AG08396 (cell line): ENCODE measurements at regions not wholly inside any gene's neighbourhood (a gene's known extent, or its start where the extent isn't known, plus 50 kb on each side); places are given as distances from the start of the nearest gene placed in this dataset.
"Not testable (repeated sequence)": the region's sequence is repeated elsewhere in the genome, so short reads cannot be mapped to it uniquely, and the experiment has no call there.

Experiments
- DNase-seq: peaks from one replicate; pipeline ENCODE4 v3.0.0; 2012; ENCODE audit warnings: low spot score, mixed read lengths

DNA sequence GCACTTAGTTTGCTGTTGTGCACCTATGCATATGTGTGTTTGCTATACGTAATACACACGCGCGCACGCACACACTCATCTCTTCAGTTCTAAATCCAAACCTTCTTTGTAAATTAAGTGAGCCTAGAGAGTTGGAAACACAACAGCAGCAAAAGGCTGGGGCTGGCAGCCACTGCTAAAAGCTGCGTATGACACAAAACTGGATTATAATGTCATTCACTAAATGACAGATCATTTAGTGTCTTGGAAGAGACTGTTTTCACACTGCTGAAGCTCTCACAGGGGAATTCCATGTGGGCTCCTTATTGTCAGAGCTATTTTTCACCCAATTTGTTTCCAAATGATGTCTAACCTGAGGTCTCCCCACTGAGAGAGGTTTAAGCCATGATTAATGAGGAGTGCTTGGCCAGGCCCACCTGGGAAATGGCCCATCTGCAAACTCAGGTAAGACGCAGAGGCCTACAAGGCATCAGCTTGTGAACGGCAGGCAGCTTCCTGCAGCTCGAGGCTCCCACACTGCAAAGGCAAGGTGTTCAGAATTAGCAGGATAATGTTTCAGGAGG, 94.2 kb downstream of the OLIG3 start:
- no peak for DNase-seq

DNA sequence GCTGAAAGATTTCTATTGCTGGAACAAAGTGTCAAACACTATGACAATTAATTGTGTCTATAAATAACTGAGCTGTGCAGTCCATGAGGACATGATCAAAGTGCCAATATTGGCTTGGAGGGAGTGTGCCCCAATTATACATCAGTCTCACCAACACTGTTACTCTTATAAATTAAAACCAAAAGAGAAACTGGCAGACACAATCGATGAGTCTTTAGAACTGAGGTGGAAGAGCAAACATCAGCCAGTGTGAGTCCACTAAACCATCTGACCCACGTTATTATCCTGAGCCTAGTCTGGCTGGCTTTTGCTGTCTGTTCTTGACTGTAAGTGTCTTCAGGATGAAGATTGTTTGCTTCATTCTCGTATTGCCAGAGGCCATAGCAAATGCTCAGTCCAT, 98.9 kb downstream of the OLIG3 start:
- DNase-seq = no peak

DNA sequence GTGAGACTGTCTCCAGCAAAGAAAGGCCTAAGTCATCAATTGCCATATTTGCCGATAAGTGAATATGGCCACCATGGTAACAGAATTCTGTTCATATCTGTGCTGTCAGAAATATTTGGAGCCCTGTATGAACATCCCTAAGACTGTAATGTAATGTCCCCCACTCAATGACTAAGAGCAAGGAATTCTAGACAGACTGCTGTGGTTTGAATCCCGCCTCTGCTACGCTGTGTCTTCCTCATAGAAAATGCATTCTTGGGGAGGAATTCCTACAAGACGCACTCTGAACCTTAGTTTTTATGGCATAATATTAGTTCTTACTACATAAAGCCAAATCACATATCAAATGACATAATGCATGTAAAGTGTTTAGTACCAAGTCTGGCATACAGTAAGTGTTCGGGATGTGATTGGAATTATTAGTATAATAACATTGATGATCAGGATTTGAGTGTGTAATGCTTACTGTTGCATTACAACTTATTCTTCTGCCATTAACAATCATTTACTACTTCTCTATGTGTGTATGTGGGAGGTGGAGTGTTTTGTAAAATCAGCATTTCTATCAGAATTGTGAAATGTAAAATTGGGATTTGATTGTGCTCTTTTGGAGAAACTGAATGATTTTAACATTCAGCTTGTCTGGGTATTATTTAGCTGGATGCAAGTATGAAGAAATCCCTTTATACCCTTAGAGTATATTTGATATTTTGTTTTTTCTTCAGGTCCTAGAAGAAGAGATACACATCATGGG, 103.0 kb downstream of the OLIG3 start:
- DNase-seq = no peak

DNA sequence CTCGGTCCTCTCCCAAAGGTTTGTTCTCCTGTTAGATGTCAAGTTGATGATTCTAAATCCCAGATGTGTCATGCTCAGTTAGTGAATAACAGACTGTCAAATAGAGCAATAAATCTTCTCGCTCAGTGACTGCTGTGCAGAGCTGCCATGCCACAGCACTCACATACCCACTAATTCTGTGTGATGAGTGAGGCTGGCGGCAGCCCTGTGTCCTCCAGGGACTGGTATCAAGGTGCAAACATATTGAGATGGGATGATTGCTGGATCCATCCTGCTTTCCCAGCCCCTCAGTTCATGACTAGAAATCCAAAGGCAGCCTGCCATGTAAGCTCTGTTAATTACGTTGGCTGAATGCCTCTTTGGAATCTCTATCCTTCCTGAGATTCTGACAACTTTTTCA, 103.9 kb downstream of the OLIG3 start:
- DNase-seq = no peak

DNA sequence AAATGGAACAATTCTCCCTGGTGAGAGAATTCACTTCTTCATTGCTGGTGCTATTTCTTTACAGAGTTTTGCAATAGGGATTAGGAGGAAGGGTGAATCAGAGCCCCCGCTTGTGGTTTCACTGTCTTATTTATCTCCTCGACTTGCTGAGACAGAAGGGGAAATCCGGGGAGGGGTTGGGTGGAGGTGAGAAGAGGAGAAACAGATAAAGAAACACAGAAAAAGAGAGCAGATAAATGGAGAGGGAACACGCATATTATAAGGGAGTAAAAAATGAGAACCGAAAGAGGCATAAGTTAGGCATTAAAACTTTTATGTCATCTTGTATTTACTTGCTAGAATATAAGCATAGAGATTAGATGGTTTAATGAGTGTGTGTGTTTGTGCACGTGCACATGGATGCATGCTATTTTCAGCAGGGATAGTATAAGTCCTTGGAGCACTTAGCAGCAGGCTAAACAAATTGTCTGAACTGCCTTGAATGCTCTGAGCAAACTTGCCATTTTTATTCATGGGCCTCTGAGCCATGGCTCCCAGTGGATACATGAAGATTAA, 105.0 kb downstream of the OLIG3 start:
- DNase-seq = no peak

DNA sequence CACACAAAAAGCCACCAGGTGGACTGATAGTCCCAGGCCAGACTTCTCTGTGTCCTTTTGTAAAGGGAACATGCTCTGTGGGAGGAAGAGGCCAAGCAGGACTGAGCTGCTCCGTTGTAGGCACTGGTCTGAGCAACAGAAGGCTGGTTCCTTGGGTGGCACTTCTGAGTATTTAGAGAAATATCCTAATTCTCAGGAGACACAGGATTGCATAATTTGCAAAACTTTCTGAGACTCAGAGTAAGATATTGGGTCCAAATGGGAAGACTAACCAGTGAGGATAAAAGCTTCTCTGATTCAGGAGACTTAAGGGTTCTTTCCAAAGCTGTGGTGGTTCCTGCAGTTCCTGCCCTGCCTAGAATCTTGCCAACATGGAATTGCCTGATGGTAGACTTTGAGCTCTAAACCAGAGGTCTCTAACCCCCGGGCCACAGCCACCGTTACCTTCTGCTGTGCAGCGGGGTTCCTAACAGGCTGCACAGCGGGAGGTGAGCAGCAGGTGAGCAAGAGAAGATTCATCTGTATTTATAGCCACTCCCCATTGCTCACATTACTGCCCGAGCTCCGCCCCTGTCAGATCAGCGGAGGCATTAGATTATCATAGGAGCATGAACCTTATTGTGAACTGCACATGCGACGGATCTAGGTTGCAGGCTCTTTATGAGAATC, 107.0 kb downstream of the OLIG3 start:
- DNase-seq = no peak

DNA sequence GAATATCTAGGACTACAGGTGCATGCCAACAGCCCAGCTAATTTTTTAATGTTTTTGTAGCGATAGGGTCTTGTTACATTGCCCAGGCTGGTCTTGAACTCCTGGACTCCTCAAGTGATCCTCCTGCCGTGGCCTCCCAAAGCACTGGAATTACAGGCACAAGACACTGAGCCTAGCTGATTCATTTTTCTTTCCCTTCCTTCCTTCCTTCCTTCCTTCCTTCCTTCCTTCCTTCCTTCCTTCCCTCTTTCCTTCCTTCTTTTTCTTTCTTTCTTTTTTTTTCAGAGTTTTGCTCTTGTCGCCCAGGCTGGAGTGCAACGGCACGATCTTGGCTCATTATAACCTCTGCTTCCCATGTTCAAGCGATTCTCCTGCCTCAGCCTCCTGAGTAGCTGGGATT, 110.9 kb downstream of the OLIG3 start:
- DNase-seq = not testable (repeated sequence)

DNA sequence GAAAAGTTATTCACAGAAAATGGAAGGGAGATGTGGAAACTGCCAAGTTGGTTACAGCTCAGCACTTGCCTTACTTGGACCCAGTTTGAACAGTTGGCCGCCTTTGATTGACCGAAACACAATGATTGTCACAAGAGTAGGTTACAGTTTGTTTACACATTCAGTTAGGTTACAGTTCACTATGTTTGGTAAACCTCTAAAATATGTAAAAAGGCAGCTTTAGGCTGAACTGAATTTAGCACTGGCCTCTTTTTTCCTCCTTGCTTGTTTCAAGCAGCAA, 116.2 kb downstream of the OLIG3 start:
- DNase-seq = no peak

DNA sequence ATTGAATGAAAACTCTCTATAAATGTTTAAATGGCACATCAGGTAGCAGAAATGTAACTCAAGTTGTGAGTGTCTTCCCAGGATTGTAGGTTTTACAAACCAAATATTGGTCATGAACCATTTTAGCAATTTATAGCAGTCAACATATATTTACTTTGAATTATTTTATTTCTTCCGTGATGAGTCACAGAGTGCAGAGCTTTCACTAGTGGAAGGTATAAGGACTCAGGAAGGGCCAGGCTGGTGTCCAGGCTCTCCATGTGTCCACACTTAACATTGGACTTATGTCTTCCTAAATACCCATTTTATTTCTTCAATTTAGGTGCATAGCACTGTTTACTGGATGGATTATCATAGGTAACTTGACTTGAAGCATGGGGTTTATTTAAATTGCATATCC, 120.9 kb downstream of the OLIG3 start:
- no peak for DNase-seq

DNA sequence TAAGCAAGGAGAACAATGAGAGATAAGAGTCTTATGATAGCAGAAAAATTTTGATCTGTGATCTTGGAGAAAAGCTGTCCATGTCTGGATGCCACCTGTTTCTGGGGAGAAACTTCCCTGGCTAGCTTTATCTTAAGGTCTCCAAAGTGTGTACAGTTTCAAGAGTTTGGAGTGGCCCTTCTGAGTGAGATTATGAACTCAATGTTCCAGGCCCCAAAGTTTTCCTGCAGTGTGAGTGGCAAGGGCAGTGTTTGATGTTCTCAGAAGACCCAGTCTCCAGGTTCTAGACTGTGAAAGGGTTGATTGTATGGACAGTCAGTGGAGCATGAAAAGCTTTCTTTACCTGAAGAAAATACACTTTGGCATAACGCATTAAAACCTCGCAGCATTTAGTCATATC, 121.7 kb downstream of the OLIG3 start:
- DNase-seq = no peak

DNA sequence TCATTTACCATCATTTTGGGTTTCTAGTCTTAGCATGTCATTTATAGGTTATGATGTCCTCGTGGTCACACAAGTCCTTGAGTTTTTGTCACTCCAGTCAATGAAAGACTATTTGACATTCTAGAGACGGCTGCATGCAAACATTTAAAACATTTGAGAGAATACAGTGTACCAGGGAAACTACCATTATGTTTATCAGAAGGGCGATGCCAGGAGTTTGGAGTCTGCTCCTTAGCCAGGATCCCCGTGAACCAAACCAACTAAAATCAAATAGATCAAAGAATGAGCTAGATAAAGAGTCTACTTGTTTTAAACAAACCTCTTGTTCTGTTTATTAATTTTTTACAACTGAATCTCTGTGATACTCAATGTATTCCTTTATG, 122.6 kb downstream of the OLIG3 start:
- DNase-seq = no peak

DNA sequence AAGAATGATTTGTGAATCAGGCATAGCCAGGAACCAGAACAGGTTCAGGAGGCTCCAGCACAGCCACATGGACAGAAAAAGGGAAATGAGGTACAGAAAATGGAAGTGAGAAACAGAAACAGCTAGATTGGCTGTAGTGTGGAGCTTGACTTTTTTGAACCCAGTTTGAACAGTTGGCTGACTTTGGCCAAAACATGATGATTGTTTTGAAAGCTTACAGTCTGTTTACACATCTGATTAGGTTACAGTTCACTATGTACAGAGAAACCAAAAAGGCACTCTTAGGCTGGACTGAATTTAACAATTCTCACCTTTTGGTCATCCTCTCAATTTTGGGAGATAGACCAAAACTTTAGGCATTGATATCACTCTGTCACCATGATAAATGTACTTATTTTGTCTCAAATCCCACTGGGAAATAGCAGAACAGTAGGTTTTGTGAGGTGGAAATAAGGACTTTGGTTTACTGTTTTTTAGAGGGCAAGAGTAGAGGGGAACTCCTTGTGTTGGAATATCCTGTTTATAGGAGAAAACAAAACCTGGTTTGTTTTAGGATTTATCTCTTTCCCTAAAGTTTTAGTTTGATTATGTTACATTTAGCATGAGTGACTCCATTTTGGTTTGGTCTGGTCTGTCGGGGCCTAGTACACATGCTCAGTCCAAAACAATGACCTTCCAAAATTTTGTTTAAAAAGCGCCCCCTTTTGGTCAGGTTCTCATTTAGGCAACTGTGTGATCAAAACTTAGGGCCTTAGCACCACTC, 123.1 kb downstream of the OLIG3 start:
- DNase-seq = no peak

DNA sequence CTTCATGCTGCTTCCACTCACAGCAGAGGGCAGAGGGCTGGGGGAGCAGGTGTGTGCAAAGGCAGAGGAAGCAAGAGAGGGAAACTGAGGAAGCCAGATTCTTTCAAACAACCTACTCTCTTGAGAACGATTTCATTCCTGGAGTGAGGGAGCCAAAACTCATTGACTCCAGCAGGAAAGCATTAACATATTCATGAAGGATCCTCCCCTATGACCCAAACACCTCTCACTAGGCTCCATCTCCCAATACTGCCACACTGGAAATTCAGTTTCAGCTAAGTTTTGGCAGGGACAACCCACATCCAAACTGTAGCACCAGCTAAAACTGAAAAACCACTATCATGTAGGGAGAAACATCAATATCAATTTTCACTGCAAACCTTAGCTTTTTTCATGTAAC, 125.1 kb downstream of the OLIG3 start:
- no peak for DNase-seq

DNA sequence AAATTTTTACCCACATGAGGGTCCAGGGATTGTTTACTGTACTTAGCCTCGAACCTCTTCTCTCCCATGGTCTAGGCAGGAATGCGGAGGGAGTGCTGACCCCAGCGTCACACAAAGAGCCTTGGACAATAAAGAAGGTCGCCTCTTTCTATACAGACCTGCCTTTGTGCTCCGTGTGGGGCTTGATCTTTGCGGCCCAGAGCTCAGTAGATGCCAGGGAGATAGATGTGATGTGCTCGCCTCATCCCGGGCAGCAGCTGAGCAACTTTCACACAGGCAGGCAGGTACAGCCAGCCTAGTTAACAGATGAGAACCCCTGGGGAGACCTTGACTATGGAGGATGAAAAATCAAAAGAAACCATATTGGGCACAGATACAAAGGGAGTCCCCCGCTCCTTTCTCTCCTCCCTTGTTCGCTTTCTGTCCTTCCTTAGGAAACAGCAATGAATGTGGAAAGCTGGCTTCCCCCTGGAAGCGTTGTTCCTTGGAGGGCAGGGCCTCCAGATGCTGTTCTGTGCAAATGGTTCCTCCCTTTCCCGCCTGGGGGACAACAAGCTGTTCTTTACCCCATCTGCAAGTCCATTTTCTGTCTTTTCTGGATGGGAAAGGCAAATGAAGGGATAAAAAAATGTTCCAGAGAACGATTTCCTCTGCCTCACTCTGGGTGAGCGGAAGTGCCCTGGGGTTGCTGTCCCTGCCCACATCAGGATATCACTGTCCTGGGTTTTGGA, 128.3 kb downstream of the OLIG3 start:
- no peak for DNase-seq

DNA sequence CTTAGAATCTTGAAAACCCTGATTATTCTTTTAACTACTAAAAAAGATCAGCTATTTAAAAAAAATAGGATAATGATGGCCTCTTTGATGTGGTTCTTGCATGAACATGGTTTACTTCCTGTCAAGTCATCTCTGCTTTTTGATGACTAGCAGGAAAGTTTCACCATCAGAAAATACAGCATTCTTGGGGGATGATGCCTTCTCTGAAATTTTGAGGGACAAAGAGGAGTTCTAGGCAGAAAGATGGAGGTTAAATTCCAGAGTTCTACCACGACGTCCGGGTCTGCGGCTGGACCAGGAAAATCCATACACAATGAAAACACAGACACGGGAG, 130.4 kb downstream of the OLIG3 start:
- no peak for DNase-seq

DNA sequence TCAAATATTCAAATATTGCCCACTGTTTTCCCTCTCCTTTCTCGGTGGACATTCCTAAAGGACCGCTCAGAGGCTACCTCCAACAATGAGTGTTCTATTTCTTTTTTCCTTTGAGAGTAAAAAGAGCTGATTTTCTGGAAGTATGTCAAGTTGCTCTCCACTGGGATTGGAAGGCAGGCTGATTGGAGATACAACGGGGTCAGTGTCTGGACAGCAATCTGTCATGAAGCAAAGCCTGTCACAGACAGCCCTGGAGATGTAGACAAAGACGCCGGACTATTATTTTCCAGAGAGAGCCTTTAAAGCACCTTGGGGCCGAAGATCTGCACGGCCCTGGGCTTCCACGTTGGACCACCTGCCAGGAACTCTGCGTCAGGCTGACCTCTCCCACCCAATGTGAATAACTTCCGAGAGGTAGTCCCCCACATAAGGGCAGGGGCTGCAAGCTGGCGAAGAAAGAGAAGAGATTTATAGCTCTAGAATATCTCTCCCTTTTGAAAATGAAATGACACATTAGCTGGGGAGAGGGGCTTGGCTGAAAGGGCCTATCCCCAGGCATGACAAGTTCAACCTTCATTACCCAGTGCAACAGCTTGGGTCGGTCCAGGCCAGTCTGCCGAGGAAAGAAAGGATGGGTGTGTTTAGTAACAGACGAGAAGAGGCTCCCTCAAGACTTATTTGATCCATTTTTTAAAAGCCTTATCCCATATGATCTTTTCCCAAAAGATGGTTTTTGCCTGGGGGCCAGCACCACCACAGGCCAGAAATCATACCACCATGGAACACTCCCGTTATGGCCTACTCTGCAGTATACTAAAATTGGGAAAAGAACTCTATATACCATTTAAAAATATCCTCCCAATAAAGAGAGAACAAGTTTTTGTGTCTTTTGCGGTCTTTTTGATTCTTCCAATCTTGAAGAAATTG, 131.1 kb downstream of the OLIG3 start:
- DNase-seq = no peak

DNA sequence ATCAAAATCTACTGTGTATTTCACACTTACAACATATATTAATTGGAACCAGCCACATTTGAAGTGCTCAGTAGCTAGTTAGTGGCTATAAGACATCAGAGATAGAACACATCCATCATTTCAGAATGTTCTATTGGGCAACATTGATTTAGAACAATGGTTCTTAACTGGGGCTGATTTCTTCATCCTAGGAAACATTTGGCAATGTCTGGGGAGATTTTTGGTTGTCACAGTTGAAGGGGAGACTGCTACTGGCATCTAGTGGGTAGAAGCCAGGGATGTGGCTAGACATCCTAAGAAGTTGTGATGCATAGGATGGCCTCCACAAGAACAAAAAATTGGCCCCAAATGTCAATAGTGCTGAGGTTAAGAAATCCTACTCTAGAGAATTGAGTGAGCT, 132.5 kb downstream of the OLIG3 start:
- no peak for DNase-seq

DNA sequence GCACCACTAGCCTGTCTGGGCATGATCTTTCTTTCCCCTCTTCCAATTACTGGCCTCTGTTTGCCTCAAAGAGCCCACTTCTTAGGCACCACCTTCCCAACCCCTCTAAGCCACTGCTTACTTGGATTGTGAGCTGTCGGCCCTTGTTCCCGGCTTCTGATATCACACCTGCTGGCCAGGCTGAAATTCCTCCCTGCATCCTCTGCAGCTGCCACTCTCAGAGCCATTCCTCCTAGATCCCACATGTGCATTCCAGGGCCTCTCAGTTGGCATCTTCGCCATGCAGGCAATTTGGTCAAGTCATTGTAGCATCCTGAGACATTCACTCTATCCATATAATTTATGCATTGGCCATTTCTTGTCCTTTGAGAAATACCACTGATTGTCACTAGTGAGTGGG, 135.9 kb downstream of the OLIG3 start:
- no peak for DNase-seq

DNA sequence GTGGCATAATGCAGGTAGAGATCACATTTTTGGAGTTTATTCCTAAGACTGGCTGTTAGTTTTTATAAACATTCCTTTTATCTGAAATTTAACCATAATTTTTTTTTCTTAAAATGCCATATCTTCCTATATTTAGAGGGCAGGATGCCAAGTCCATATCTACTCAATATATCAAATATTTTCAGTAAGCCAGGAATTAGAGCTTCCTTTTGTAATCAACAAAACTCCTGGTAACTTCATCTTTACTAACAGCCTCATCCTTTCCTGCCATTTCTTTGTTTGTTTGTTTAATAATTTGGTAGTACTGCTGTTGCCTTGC, 136.3 kb downstream of the OLIG3 start:
- no peak for DNase-seq

DNA sequence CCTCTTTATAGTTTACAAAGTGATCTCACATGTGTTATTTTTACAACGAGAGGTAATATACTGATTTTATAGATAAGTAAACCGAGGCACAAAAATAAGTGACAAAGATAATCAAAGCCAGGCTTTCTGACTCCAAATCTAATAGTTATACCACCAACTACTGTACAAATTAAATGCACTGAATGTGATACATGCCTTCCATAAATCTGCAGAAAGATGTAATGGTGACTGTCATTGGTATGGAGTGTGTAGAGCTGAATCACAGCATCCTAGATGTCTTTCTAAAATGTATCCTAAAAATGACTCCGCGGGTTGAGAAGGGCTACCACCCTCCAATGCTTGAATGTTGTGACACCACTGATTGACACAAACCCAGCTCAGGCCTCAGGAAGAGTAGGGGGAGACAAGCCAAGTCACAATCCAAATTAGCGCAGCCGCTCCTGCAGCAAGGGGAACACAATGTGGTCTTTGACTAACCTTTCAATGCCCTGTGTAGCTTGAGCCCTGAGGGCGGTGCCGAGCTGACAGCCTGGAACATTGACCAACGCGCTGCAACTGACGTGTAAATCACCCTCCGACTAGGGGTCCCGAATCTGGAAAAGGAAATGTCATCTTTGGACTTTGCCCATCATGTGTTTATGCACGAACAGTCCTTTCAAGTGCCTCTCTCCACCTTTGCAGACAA, 136.8 kb downstream of the OLIG3 start:
- DNase-seq = no peak
